ENCODE measurements at regions not wholly inside any gene's neighbourhood (a gene's known extent, or its start where the extent isn't known, plus 50 kb on each side); places are given as distances from the start of the nearest gene placed in this dataset.
"Not testable (repeated sequence)": the region's sequence is repeated elsewhere in the genome, so short reads cannot be mapped to it uniquely, and the experiment has no call there.

GRCh38 chr6:68181027-68181426 lies 454.1 kb upstream of the ADGRB3 start:
- H3K18ac ChIP-seq (ENCODE audit: extremely low read depth, low read length); H2BK120ac ChIP-seq (replicated peaks; ENCODE audit: low read depth, low read length); H3K79me2 ChIP-seq (ENCODE audit: control insufficient read depth in 1 of 2, insufficient read depth in 2 of 2, low read length in 2 of 2); H2BK20ac ChIP-seq (ENCODE audit: low read length); H3K4me3 ChIP-seq (ENCODE audit: extremely low read depth in 1 of 4, insufficient read depth in 2 of 4, low read depth in 3 of 4, low read length in 4 of 4); H4K8ac ChIP-seq (ENCODE audit: extremely low read depth, insufficient read depth, low read length); H2AFZ ChIP-seq (ENCODE audit: low read length); H3K56ac ChIP-seq (replicated peaks; ENCODE audit: insufficient read length, low read depth, low read length); H3K4me1 ChIP-seq (replicated peaks in 1 of 4; ENCODE audit: control insufficient read depth in 3 of 4, insufficient read depth in 4 of 4, low read length in 3 of 4); DNase-seq (ENCODE audit: low read depth in 1 of 2, low spot score in 2 of 2); H4K91ac ChIP-seq (replicated peaks; ENCODE audit: insufficient read length, low read length); H2BK12ac ChIP-seq (ENCODE audit: low read depth, low read length); H3K23me2 ChIP-seq (ENCODE audit: low read depth, low read length); H3K14ac ChIP-seq (ENCODE audit: insufficient read length); H2BK15ac ChIP-seq (ENCODE audit: low read length); H3K79me1 ChIP-seq (ENCODE audit: low read depth, low read length); H3K23ac ChIP-seq (ENCODE audit: insufficient read length); POLR2A ChIA-PET (ENCODE audit: partially characterized antibody); H2AK5ac ChIP-seq (ENCODE audit: low read depth, low read length); CTCF ChIA-PET (ENCODE audit: partially characterized antibody); H3K4me2 ChIP-seq (ENCODE audit: insufficient read depth in 1 of 2, low read depth in 2 of 2, low read length in 2 of 2); FAIRE-seq; H4K5ac ChIP-seq (ENCODE audit: insufficient read length, low read depth, low read length); H3K27ac ChIP-seq (ENCODE audit: low read depth, low read length); H2BK5ac ChIP-seq (ENCODE audit: low read depth, low read length); H3K9ac ChIP-seq (replicated peaks in 1 of 4; ENCODE audit: extremely low read depth in 1 of 4, low read depth in 3 of 4, low read length in 3 of 4); H4K20me1 ChIP-seq (replicated peaks in 1 of 2; ENCODE audit: control insufficient read depth in 1 of 2, insufficient read depth in 2 of 2, low read length in 2 of 2); H3K4ac ChIP-seq (replicated peaks; ENCODE audit: insufficient read length, low read depth, low read length); H3K36me3 ChIP-seq (ENCODE audit: control insufficient read depth in 2 of 4, insufficient read depth in 4 of 4, low read length in 3 of 4): not testable (repeated sequence)
- WGBS, 2 experiments (ENCODE audit: extremely low coverage in 1 of 2, insufficient coverage in 1 of 2, insufficient read length in 1 of 2, insufficient replicate concordance in 2 of 2, low coverage in 1 of 2, low lambda C conversion rate in 2 of 2, missing lambda C conversion rate in 1 of 2) = 18% methylated on average over 3 of the region's 3 CpGs; no CpG with 5 or more reads in 1 of the 2 experiments
- Histone ChIP-seq H3K9me3 (ENCODE audit: insufficient read depth in 2 of 2, low read depth in 1 of 2, low read length in 1 of 2) (peaks cover 8 to 17% of the 10 kb centered on the region in 2 experiments; a peak in 2 of 4 replicates), H3K27me3 (replicated peaks in 1 of 4; ENCODE audit: control insufficient read depth in 3 of 4, extremely low read depth in 1 of 4, insufficient read depth in 3 of 4, low read length in 3 of 4) (peaks cover 20 to 51% (median 47%) of the 10 kb centered on the region in 4 experiments)
- peak; percentile 58; the same call in 1 of the 2 replicates for TF ChIP-seq RXRA (IDR thresholded peaks at IDR 0.05; ENCODE audit: insufficient read depth, low read depth, low read length)
- peak; percentile 81 for TF ChIP-seq NANOG (IDR thresholded peaks at IDR 0.05; ENCODE audit: insufficient read depth, low read depth, low read length, poor library complexity, severe bottlenecking)

All from H1 (cell line).